A673 (cell line): ENCODE measurements at regions not wholly inside any gene's neighbourhood (a gene's known extent, or its start where the extent isn't known, plus 50 kb on each side); places are given as distances from the start of the nearest gene placed in this dataset.

ENCODE experiments used
- BruUV-seq: library from RNA; stranded (reverse); fragments of 400-500 nt; replicated peaks from 2 replicates; lab custom pipeline; 2021; lab: Mats Ljungman, UMichigan
- CTCF ChIA-PET: fragments of 300-600 bp; sonication (Branson Sonifier 250); formaldehyde crosslinking; loops from one replicate; lab custom pipeline; 2022; ENCODE audit warnings: antibody characterized with exemption; lab: Charles Lee
- POLR2A ChIA-PET: fragments of 300-600 bp; sonication (Branson Sonifier 250); formaldehyde crosslinking; loops from one replicate; lab custom pipeline; 2022; ENCODE audit warnings: antibody characterized with exemption; ENCODE audit not compliant: low non-redundant PET; lab: Charles Lee
- DNase-seq: peaks from one replicate; pipeline ENCODE4 v3.0.0-alpha.2; 2015; ENCODE audit warnings: low spot score
- H3K27ac ChIP-seq: fragments of 200-600 bp; sonication (generic); 2 replicates; pipeline ENCODE4 v1.5.1; 2016; ENCODE audit warnings: mixed run types, low read depth, mild to moderate bottlenecking, mixed read lengths, antibody characterized with exemption, low read length; ENCODE audit not compliant: poor library complexity, severe bottlenecking
- H3K27me3 ChIP-seq: fragments of 200-600 bp; sonication (generic); replicated peaks from 2 replicates; pipeline ENCODE4 v1.6.1; 2017; ENCODE audit warnings: mixed run types, low read depth, mild to moderate bottlenecking, mixed read lengths, antibody characterized with exemption, low read length; ENCODE audit not compliant: insufficient read depth, poor library complexity
- H3K36me3 ChIP-seq: fragments of 200-600 bp; sonication (generic); 2 replicates; pipeline ENCODE4 v1.6.1; 2016; ENCODE audit warnings: mixed run types, mild to moderate bottlenecking, mixed read lengths, antibody characterized with exemption, low read length; ENCODE audit not compliant: insufficient read depth, poor library complexity, severe bottlenecking
- H3K4me1 ChIP-seq: fragments of 200-600 bp; sonication (generic); 2 replicates; pipeline ENCODE4 v1.6.1; 2017; ENCODE audit warnings: mixed run types, mild to moderate bottlenecking, mixed read lengths, antibody characterized with exemption, low read length; ENCODE audit not compliant: insufficient read depth, poor library complexity, severe bottlenecking
- H3K4me3 ChIP-seq: fragments of 200-600 bp; sonication (generic); 2 replicates; pipeline ENCODE4 v1.5.1; 2016; ENCODE audit warnings: low read depth, mixed run types, mild to moderate bottlenecking, mixed read lengths, low read length; ENCODE audit not compliant: poor library complexity, severe bottlenecking
- H3K9me3 ChIP-seq: fragments of 200-600 bp; sonication (generic); 2 replicates; pipeline ENCODE4 v1.6.1; 2016; ENCODE audit warnings: mixed run types, low read depth, mild to moderate bottlenecking, mixed read lengths, antibody characterized with exemption, low read length; ENCODE audit not compliant: poor library complexity, severe bottlenecking
- CTCF ChIP-seq: fragments of 300-800, 200-600 bp; sonication (generic); conservative IDR thresholded peaks from 2 replicates; pipeline ENCODE4 v1.5.1; 2017; ENCODE audit warnings: low read depth, mild to moderate bottlenecking, antibody characterized with exemption, low read length, moderate library complexity, mixed read lengths
- EZH2 ChIP-seq: fragments of 200-600 bp; sonication (generic); IDR thresholded peaks from 2 replicates; pipeline ENCODE4 v1.6.1; 2017; ENCODE audit warnings: borderline replicate concordance, low read depth, mild to moderate bottlenecking, mixed read lengths, antibody characterized with exemption, low read length; ENCODE audit not compliant: poor library complexity, severe bottlenecking
- intact Hi-C: fragments of 100-400 bp; cut with micrococcal nuclease; formaldehyde crosslinking; loops from one replicate; pipeline ENCODE4 v1.10.0; 2022; ENCODE audit not compliant: unreplicated experiment

GRCh38 chr20:11976966-11977365 is 59.3 kb downstream of the BTBD3 start:
- POLR2A ChIA-PET = no interaction called here
- H3K27me3 ChIP-seq = no peaks in the 10 kb centered on the region
- H3K27ac ChIP-seq = no peak overlapping the region
- no peak overlapping the region for H3K4me3 ChIP-seq
- intact Hi-C loops = no loop called here
- no peak for DNase-seq
- H3K36me3 ChIP-seq = no peaks in the 10 kb centered on the region
- no TSS peak for BruUV-seq
- no peaks in the 10 kb centered on the region for H3K9me3 ChIP-seq
- CTCF ChIA-PET = no interaction called here
- no peaks in the 10 kb centered on the region for H3K4me1 ChIP-seq
- TF ChIP-seq EZH2 (no peak), CTCF (no peak)

GRCh38 chr20:11978496-11978895 is 60.8 kb downstream of the BTBD3 start:
- CTCF ChIA-PET = no interaction called here
- POLR2A ChIA-PET = no interaction called here
- Histone ChIP-seq H3K27me3 (no peaks in the 10 kb centered on the region), H3K9me3 (no peaks in the 10 kb centered on the region), H3K36me3 (no peaks in the 10 kb centered on the region), H3K4me3 (no peak overlapping the region), H3K4me1 (no peaks in the 10 kb centered on the region), H3K27ac (no peak overlapping the region)
- DNase-seq = no peak
- intact Hi-C loops = no loop called here
- no TSS peak for BruUV-seq
- TF ChIP-seq CTCF (no peak), EZH2 (no peak)

- H3K27ac ChIP-seq = no peak overlapping the region
- no peaks in the 10 kb centered on the region for H3K4me1 ChIP-seq
- no peak for DNase-seq
- POLR2A ChIA-PET = no interaction called here
- no peaks in the 10 kb centered on the region for H3K9me3 ChIP-seq
- BruUV-seq = no TSS peak
- H3K27me3 ChIP-seq = no peaks in the 10 kb centered on the region
- intact Hi-C loops = no loop called here
- no peak overlapping the region for H3K4me3 ChIP-seq
- no peaks in the 10 kb centered on the region for H3K36me3 ChIP-seq
- no peak for TF ChIP-seq EZH2
- TF ChIP-seq CTCF = no peak
- CTCF ChIA-PET = no interaction called here
Observed at GRCh38 chr20:11979306-11979990, 61.8 kb downstream of the BTBD3 start.
